Loucy (cell line): ENCODE measurements at regions not wholly inside any gene's neighbourhood (a gene's known extent, or its start where the extent isn't known, plus 50 kb on each side); places are given as distances from the start of the nearest gene placed in this dataset.

Experiments used
- H2AFZ ChIP-seq: fragments of 200-600 bp; sonication (generic); 2 replicates; pipeline ENCODE4 v1.6.0; 2016; ENCODE audit warnings: antibody characterized with exemption, mild to moderate bottlenecking, low read length, moderate library complexity
- H3F3A ChIP-seq: fragments of 200-600 bp; 2 replicates; pipeline ENCODE4 v1.6.0; 2016; ENCODE audit warnings: antibody characterized with exemption, low read depth, mild to moderate bottlenecking
- H3K27me3 ChIP-seq: fragments of 200-600 bp; sonication (generic); 2 replicates; pipeline ENCODE4 v1.6.1; 2014; ENCODE audit warnings: low read length, mild to moderate bottlenecking; ENCODE audit not compliant: insufficient read depth, poor library complexity, severe bottlenecking
- H3K36me3 ChIP-seq: fragments of 200-600 bp; sonication (generic); 2 replicates; pipeline ENCODE4 v1.6.1; 2016; ENCODE audit warnings: low read length; ENCODE audit not compliant: insufficient read depth
- H3K4me1 ChIP-seq: fragments of 200-600 bp; sonication (generic); 2 replicates; pipeline ENCODE4 v1.5.1; 2014; ENCODE audit warnings: low read length, mild to moderate bottlenecking; ENCODE audit not compliant: insufficient read depth, poor library complexity, severe bottlenecking
- H3K4me2 ChIP-seq: fragments of 200-600 bp; sonication (generic); 2 replicates; pipeline ENCODE4 v1.6.0; 2014; ENCODE audit warnings: antibody characterized with exemption, low read length, low read depth, mild to moderate bottlenecking; ENCODE audit not compliant: poor library complexity, severe bottlenecking
- H3K4me3 ChIP-seq: fragments of 200-600 bp; sonication (generic); 2 replicates; pipeline ENCODE4 v1.5.1; 2014; ENCODE audit warnings: low read length, mild to moderate bottlenecking, mixed read lengths; ENCODE audit not compliant: poor library complexity, severe bottlenecking
- H3K79me2 ChIP-seq: fragments of 200-600 bp; sonication (generic); 2 replicates; pipeline ENCODE4 v1.6.1; 2014; ENCODE audit warnings: low read length; ENCODE audit not compliant: insufficient read depth
- H3K9ac ChIP-seq: fragments of 200-600 bp; sonication (generic); 2 replicates; pipeline ENCODE4 v1.6.0; 2014; ENCODE audit warnings: mild to moderate bottlenecking, low read depth, low read length, moderate library complexity; ENCODE audit not compliant: poor library complexity, severe bottlenecking
- H3K9me2 ChIP-seq: fragments of 200-600 bp; sonication (generic); replicated peaks from 2 replicates; pipeline ENCODE4 v1.6.1; 2016; ENCODE audit warnings: low read depth, low read length, mixed read lengths
- H3K9me3 ChIP-seq: fragments of 200-600 bp; sonication (generic); 2 replicates; pipeline ENCODE4 v1.6.1; 2014; ENCODE audit warnings: mild to moderate bottlenecking, antibody characterized with exemption, low read length, low read depth; ENCODE audit not compliant: insufficient read depth
- H4K20me1 ChIP-seq: fragments of 200-600 bp; sonication (generic); 2 replicates; pipeline ENCODE4 v1.6.0; 2014; ENCODE audit warnings: antibody characterized with exemption, low read length, mild to moderate bottlenecking; ENCODE audit not compliant: insufficient read depth, poor library complexity, severe bottlenecking
- EZH2phosphoT487 ChIP-seq: fragments of 200-600 bp; IDR thresholded peaks from 2 replicates; pipeline ENCODE4 v1.6.1; 2018; ENCODE audit warnings: antibody characterized with exemption, mild to moderate bottlenecking, moderate library complexity, borderline replicate concordance
- TF ChIP-seq, protein P1 (sequence below): fragments of 200-600 bp; sonication (generic); conservative IDR thresholded peaks from 2 replicates; pipeline ENCODE4 v1.5.1; 2014; ENCODE audit warnings: mild to moderate bottlenecking, antibody characterized with exemption, low read length

DNA sequence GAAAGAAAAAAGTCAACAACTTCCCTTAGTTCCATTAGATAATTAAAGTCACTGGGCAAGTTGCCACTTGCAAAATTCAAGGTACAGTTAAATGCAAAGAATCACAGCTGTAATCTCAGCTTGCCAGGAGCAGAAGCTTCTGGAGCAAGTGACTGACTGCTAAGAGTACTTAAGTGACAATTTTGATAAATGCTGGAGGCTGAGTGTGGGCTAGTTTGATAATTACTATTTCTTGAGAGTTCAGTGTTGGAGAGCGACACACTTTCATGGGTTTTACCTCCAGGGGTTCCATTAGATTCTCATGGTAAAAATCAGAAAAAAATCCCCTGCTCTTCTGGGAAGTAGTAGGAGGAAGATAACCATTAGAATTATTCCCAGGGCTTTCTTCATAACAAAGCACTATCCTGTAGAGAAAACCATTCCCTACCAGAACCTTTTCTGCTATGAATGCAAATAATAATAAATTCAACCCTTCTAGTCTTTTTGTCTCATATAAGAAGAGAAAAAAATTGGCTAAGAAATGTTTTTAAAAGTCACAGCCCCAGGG, 486.3 kb downstream of the POM121L12 start:
- no peaks in the 10 kb centered on the region for H3F3A ChIP-seq
- no peaks in the 10 kb centered on the region for H3K36me3 ChIP-seq
- H3K4me1 ChIP-seq: no peaks in the 10 kb centered on the region
- no peaks in the 10 kb centered on the region for H3K79me2 ChIP-seq
- no peaks in the 10 kb centered on the region for H3K9me3 ChIP-seq
- no peaks in the 10 kb centered on the region for H4K20me1 ChIP-seq
- H3K27me3 ChIP-seq: no peaks in the 10 kb centered on the region
- TF ChIP-seq EZH2phosphoT487: no peak
- TF ChIP-seq, protein P1, sequence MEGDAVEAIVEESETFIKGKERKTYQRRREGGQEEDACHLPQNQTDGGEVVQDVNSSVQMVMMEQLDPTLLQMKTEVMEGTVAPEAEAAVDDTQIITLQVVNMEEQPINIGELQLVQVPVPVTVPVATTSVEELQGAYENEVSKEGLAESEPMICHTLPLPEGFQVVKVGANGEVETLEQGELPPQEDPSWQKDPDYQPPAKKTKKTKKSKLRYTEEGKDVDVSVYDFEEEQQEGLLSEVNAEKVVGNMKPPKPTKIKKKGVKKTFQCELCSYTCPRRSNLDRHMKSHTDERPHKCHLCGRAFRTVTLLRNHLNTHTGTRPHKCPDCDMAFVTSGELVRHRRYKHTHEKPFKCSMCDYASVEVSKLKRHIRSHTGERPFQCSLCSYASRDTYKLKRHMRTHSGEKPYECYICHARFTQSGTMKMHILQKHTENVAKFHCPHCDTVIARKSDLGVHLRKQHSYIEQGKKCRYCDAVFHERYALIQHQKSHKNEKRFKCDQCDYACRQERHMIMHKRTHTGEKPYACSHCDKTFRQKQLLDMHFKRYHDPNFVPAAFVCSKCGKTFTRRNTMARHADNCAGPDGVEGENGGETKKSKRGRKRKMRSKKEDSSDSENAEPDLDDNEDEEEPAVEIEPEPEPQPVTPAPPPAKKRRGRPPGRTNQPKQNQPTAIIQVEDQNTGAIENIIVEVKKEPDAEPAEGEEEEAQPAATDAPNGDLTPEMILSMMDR: no peak
- no peak overlapping the region for H3K4me3 ChIP-seq
- no peaks in the 10 kb centered on the region for H3K9me2 ChIP-seq
- H3K9ac ChIP-seq: no peak overlapping the region
- no peak overlapping the region for H3K4me2 ChIP-seq
- no peak overlapping the region for H2AFZ ChIP-seq

DNA sequence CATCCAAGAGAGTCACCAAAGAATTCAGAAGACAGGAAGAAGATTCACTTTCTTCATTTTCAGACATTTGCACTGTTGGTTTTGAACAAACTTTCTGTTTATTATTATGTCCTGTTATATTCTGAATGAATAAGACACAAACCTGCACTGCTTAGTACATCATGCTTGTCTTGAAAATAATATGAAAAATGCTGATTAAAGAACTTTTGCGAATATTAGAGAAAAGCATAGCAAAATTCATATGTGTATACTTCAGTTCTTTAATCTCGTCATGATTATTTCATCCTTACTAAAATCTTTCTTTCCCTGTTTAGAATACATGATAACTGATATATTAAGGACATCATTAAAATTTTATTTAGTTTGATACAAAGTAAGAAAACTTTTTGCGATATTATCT, 504.1 kb downstream of the POM121L12 start:
- H3F3A ChIP-seq: no peaks in the 10 kb centered on the region
- no peaks in the 10 kb centered on the region for H4K20me1 ChIP-seq
- H3K9me3 ChIP-seq: no peaks in the 10 kb centered on the region
- no peaks in the 10 kb centered on the region for H3K9me2 ChIP-seq
- no peak overlapping the region for H2AFZ ChIP-seq
- H3K9ac ChIP-seq: no peak overlapping the region
- no peaks in the 10 kb centered on the region for H3K79me2 ChIP-seq
- TF ChIP-seq EZH2phosphoT487: no peak
- TF ChIP-seq, protein P1: no peak
- no peaks in the 10 kb centered on the region for H3K4me1 ChIP-seq
- H3K27me3 ChIP-seq: no peaks in the 10 kb centered on the region
- no peak overlapping the region for H3K4me3 ChIP-seq
- H3K4me2 ChIP-seq: no peak overlapping the region
- H3K36me3 ChIP-seq: no peaks in the 10 kb centered on the region

DNA sequence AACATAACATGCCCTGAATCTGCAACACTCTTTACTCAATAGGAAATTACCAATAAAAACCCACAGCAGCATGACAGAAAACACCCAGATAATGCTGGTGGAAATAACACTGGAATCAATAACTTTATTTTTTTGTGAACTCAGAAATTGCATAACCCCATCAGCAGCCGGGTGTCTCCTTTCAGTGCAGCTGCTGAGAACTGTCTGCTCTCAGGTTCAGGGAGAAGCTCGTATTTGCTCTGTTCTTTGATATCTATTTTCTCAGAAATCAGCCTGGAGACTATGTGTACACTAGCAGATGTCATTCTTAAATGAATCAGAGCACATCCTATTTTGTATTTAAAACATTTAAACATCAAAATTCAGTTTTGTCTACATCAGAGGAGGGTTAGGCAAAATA, 506.0 kb downstream of the POM121L12 start:
- Histone ChIP-seq H3K27me3 (no peaks in the 10 kb centered on the region), H3K9me2 (no peaks in the 10 kb centered on the region), H3K36me3 (no peaks in the 10 kb centered on the region), H3K4me1 (no peaks in the 10 kb centered on the region), H3K9ac (no peak overlapping the region), H3F3A (no peaks in the 10 kb centered on the region), H2AFZ (no peak overlapping the region), H3K4me3 (no peak overlapping the region), H3K4me2 (no peak overlapping the region), H3K9me3 (no peaks in the 10 kb centered on the region), H3K79me2 (no peaks in the 10 kb centered on the region), H4K20me1 (no peaks in the 10 kb centered on the region)
- TF ChIP-seq, protein P1: no peak
- TF ChIP-seq EZH2phosphoT487: no peak
